ENCODE measurements at regions not wholly inside any gene's neighbourhood (a gene's known extent, or its start where the extent isn't known, plus 50 kb on each side); places are given as distances from the start of the nearest gene placed in this dataset.

DNA sequence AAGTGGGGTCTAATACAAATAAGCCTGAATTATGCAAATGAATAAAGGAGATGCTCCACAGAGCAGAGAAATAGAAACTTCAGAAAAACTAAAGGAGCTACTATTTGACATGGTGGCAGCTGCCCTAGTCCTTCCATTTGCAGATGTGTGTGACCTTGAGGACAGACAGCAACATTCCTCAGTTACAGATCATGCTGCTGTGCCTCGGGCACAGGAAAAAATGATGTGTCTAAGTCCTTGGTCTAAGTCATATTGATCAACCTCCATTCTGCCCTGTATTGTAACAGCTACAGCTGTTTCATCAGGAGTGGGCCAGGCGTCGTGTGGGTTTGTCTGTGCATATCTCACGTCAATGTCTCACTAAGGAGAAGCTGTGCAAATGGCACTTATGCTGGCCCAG is 710.4 kb downstream of the TNS3 start:
- Mint-ChIP-seq H3K4me1 (ENCODE audit: low read depth) (peaks cover 7% of the 10 kb centered on the region), H3K27ac (no peak overlapping the region), H3K9me3 (no peaks in the 10 kb centered on the region), H3K27me3 (ENCODE audit: insufficient read depth) (no peaks in the 10 kb centered on the region), H3K36me3 (ENCODE audit: low read depth) (no peaks in the 10 kb centered on the region), H3K4me3 (no peak overlapping the region)
- TF ChIP-seq, protein P1, sequence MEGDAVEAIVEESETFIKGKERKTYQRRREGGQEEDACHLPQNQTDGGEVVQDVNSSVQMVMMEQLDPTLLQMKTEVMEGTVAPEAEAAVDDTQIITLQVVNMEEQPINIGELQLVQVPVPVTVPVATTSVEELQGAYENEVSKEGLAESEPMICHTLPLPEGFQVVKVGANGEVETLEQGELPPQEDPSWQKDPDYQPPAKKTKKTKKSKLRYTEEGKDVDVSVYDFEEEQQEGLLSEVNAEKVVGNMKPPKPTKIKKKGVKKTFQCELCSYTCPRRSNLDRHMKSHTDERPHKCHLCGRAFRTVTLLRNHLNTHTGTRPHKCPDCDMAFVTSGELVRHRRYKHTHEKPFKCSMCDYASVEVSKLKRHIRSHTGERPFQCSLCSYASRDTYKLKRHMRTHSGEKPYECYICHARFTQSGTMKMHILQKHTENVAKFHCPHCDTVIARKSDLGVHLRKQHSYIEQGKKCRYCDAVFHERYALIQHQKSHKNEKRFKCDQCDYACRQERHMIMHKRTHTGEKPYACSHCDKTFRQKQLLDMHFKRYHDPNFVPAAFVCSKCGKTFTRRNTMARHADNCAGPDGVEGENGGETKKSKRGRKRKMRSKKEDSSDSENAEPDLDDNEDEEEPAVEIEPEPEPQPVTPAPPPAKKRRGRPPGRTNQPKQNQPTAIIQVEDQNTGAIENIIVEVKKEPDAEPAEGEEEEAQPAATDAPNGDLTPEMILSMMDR (IDR thresholded peaks at IDR 0.05), result no peak
- DNase-seq, result no peak

DNA sequence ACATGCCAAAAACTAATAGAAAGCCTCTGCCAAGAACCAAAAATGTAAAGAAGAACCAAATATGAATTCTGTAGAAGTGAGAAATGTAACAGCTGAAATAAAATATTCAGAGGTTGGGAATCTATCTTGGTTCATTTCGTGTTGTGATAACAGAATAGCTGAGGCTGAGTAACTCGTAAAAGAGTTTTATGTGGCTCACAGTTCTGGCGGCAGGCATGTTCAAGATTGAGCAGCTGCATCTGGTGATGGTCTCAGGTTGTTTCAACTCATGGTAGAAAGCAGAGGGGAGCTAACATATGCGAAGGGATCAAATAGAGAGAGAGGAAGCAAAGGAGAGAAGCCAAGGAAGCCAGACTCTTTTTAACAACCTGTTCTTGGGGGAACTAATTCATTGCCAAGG is 717.2 kb downstream of the TNS3 start:
- Mint-ChIP-seq H3K27me3 (ENCODE audit: insufficient read depth) (peaks cover 2% of the 10 kb centered on the region; the same call in 1 of the 2 replicates), H3K4me3 (no peak overlapping the region), H3K27ac (no peak overlapping the region), H3K36me3 (ENCODE audit: low read depth) (no peaks in the 10 kb centered on the region), H3K4me1 (ENCODE audit: low read depth) (peaks cover 10% of the 10 kb centered on the region), H3K9me3 (no peaks in the 10 kb centered on the region)
- TF ChIP-seq, protein P1 (IDR thresholded peaks at IDR 0.05), result no peak
- DNase-seq, result no peak

DNA sequence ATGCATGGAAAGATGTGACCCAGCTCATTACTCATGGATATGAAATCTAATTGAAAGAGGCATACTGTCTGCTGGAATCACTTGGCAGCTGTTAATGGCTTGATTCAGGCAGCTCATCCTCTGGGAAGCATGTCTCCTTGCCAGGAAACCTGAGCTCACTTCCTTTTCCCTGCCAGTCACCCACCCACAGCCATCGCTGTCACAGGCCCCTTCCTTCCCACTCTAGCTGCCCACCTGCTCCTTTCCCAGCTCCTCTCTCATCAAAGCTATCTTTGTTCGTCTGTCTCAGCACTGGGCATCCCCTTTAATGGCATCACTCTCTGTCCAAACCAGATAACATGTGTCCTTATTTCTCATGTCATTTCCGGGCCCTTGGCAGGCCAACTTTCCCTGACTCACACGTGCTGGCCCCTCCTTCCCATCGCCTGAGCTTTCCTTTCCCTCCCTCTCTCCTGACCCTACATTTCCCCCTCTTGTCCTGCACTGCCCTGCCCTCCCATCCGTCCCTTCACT is 721.9 kb downstream of the TNS3 start:
- Mint-ChIP-seq H3K27me3 (ENCODE audit: insufficient read depth) (peaks cover 2% of the 10 kb centered on the region; the same call in 1 of the 2 replicates), H3K27ac (peak overlapping the region; percentile 64; the same call in 1 of the 2 replicates)

DNA sequence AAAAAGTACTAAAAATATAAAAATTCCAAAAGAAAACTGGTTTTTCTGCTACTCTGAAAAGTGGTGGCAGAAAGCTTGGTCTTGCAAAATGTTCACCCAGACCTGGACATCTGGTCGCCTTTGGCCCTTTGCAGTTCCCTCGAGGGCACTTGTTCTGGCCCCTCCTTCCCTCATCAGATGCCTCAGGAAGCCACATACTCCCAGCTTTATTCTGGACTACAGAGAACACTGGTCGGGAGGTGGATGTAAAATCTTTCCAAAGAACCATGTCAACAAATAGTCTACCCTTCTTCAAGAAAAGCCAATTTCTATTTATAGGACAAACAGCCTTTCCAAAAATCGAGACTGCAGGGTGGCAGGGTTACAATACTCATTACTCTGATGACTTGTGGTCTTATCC is 726.1 kb downstream of the TNS3 start:
- no peak overlapping the region for H3K27ac Mint-ChIP-seq
- H3K4me3 Mint-ChIP-seq, result no peak overlapping the region
- TF ChIP-seq, protein P1 (IDR thresholded peaks at IDR 0.05), result no peak
- H3K36me3 Mint-ChIP-seq (ENCODE audit: low read depth), result no peaks in the 10 kb centered on the region
- peaks cover 68% of the 10 kb centered on the region for H3K4me1 Mint-ChIP-seq (ENCODE audit: low read depth)
- DNase-seq, result no peak
- no peaks in the 10 kb centered on the region; the same call in 1 of the 2 replicates for H3K27me3 Mint-ChIP-seq (ENCODE audit: insufficient read depth)
- no peaks in the 10 kb centered on the region for H3K9me3 Mint-ChIP-seq

More for the DNA sequence above, 721.9 kb downstream of the TNS3 start:
- Mint-ChIP-seq H3K9me3 (no peaks in the 10 kb centered on the region), H3K4me3 (peak overlapping the region; percentile 18), H3K4me1 (ENCODE audit: low read depth) (peaks cover 32% of the 10 kb centered on the region), H3K36me3 (ENCODE audit: low read depth) (no peaks in the 10 kb centered on the region)
- TF ChIP-seq, protein P1 (IDR thresholded peaks at IDR 0.05), result no peak
- DNase-seq, result peak; percentile 33

DNA sequence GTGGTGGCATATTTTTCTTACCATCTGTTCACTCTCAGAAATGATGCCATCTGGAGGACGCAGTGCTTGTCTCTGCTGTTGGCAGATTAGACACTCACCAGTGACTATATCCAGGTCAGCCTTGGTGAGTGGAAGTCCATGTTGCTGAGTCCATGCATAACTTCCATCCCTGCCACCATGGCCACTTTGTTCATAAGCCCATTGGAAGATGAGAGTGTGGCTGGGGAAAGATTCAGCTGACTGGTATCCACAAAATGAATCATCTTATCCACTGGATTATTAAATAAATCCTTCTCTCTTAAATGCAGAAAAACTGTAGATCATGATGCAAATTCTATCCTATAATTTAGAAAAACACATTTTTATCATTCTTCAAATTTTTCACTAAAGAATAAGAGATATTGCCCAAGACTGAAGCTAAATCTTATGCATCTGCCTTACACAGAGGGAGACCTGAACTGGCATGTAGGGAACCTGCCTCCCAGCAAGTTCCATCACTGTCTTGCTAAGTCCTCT is 726.9 kb downstream of the TNS3 start:
- Mint-ChIP-seq H3K27ac (peak overlapping the region; percentile 76), H3K4me1 (ENCODE audit: low read depth) (peaks cover 69% of the 10 kb centered on the region), H3K4me3 (peak overlapping the region; percentile 36), H3K27me3 (ENCODE audit: insufficient read depth) (no peaks in the 10 kb centered on the region; the same call in 1 of the 2 replicates), H3K9me3 (no peaks in the 10 kb centered on the region), H3K36me3 (ENCODE audit: low read depth) (no peaks in the 10 kb centered on the region)
- TF ChIP-seq, protein P1 (IDR thresholded peaks at IDR 0.05), result peak; percentile 57; the same call in 1 of the 2 replicates
- DNase-seq, result peak; percentile 87
